GM23248 (cell line): ENCODE measurements at regions not wholly inside any gene's neighbourhood (a gene's known extent, or its start where the extent isn't known, plus 50 kb on each side); places are given as distances from the start of the nearest gene placed in this dataset.

Experiments used
- EZH2 ChIP-seq: fragments of 200-600 bp; sonication (generic); IDR thresholded peaks from 2 replicates; pipeline ENCODE4 v1.6.1; 2018; ENCODE audit warnings: antibody characterized with exemption, mild to moderate bottlenecking; ENCODE audit not compliant: insufficient read depth, poor library complexity, severe bottlenecking
- EZH2phosphoT487 ChIP-seq: fragments of 200-600 bp; sonication (generic); IDR thresholded peaks from 2 replicates; pipeline ENCODE4 v1.6.1; 2018; ENCODE audit warnings: antibody characterized with exemption, moderate library complexity, mild to moderate bottlenecking, low read depth; ENCODE audit not compliant: insufficient read depth

DNA sequence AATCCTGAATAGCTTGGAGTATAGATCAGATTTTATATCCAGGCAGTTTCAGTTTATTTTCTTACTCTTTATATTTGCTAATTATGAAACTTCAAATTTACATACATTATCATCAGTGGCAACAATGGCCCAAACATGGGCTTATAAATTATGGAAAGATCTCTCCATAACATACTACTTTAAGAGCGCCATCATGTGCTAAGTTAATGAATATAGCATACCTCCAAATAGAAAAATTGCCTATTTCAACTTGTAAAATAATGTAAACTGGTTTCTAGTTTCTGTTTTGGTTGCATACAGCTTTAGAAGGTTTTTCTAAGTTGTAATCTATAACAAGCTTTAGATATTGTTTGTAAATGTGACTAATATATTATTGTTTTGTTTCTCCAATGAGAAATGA is 531.3 kb upstream of the UBE2E2 start:
- TF ChIP-seq EZH2 (no peak), EZH2phosphoT487 (no peak)
